ENCODE measurements at regions not wholly inside any gene's neighbourhood (a gene's known extent, or its start where the extent isn't known, plus 50 kb on each side); places are given as distances from the start of the nearest gene placed in this dataset.

DNA sequence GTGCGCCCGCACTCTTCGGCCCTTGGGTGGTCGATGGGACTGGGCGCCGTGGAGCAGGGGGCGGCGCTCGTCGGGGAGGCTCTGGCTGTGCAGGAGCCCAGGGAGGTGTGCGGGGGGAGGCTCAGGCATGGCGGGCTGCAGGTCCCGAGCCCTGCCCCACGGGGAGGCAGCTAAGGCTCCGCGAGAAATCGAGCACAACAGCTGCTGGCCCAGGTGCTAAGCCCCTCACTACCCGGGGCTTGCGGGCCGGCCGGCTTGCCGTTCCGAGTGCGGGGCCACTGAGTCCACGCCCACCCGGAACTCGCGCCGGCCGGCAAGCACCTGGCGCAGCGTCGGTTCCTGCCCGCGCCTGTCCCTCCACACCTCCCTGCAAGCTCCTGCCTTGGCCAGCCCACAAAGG lies 462.3 kb upstream of the JARID2 start:
- no peaks in the 10 kb centered on the region for H3K79me2 ChIP-seq (ENCODE audit: insufficient read depth, low read depth, low read length)
- intact Hi-C loops (cut with micrococcal nuclease; ENCODE audit: unreplicated experiment), result no loop called here
- ChIA-PET POLR2A (interaction anchor here (1.8 kb wide), 1 partner anchor 10 kb away, joined by 5 read pairs; no protein-coding TSS in a partner anchor), CTCF (ENCODE audit: unreplicated experiment) (no interaction called here)
- no peak overlapping the region for H3K4me3 ChIP-seq (ENCODE audit: low read depth, low read length, poor library complexity, severe bottlenecking)
- H3K9me2 ChIP-seq (ENCODE audit: insufficient read depth, low read length), result no peaks in the 10 kb centered on the region
- DNase-seq (ENCODE audit: low spot score), result no peak
- no TSS peak for BruUV-seq (replicated peaks)
- H3K4me1 ChIP-seq (ENCODE audit: insufficient read depth, low read length, poor library complexity, severe bottlenecking), result peaks cover 6% of the 10 kb centered on the region
- TF ChIP-seq, protein P1, sequence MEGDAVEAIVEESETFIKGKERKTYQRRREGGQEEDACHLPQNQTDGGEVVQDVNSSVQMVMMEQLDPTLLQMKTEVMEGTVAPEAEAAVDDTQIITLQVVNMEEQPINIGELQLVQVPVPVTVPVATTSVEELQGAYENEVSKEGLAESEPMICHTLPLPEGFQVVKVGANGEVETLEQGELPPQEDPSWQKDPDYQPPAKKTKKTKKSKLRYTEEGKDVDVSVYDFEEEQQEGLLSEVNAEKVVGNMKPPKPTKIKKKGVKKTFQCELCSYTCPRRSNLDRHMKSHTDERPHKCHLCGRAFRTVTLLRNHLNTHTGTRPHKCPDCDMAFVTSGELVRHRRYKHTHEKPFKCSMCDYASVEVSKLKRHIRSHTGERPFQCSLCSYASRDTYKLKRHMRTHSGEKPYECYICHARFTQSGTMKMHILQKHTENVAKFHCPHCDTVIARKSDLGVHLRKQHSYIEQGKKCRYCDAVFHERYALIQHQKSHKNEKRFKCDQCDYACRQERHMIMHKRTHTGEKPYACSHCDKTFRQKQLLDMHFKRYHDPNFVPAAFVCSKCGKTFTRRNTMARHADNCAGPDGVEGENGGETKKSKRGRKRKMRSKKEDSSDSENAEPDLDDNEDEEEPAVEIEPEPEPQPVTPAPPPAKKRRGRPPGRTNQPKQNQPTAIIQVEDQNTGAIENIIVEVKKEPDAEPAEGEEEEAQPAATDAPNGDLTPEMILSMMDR (conservative IDR thresholded peaks at IDR 0.05; ENCODE audit: low read length), result no peak
- TF ChIP-seq EZH2phosphoT487 (IDR thresholded peaks at IDR 0.05; ENCODE audit: borderline replicate concordance, low read depth, low read length), result no peak
- no peak overlapping the region for H2AFZ ChIP-seq (ENCODE audit: low read length)
- no peaks in the 10 kb centered on the region for H3K36me3 ChIP-seq (ENCODE audit: insufficient read depth, low read length)
- no peak overlapping the region for H3K27ac ChIP-seq (ENCODE audit: low read depth, low read length, poor library complexity, severe bottlenecking)
- no peaks in the 10 kb centered on the region for H3K9me3 ChIP-seq (ENCODE audit: low read length)
- H4K20me1 ChIP-seq (ENCODE audit: insufficient read depth, low read length), result no peaks in the 10 kb centered on the region
- H3K4me2 ChIP-seq (ENCODE audit: low read length), result no peak overlapping the region

DNA sequence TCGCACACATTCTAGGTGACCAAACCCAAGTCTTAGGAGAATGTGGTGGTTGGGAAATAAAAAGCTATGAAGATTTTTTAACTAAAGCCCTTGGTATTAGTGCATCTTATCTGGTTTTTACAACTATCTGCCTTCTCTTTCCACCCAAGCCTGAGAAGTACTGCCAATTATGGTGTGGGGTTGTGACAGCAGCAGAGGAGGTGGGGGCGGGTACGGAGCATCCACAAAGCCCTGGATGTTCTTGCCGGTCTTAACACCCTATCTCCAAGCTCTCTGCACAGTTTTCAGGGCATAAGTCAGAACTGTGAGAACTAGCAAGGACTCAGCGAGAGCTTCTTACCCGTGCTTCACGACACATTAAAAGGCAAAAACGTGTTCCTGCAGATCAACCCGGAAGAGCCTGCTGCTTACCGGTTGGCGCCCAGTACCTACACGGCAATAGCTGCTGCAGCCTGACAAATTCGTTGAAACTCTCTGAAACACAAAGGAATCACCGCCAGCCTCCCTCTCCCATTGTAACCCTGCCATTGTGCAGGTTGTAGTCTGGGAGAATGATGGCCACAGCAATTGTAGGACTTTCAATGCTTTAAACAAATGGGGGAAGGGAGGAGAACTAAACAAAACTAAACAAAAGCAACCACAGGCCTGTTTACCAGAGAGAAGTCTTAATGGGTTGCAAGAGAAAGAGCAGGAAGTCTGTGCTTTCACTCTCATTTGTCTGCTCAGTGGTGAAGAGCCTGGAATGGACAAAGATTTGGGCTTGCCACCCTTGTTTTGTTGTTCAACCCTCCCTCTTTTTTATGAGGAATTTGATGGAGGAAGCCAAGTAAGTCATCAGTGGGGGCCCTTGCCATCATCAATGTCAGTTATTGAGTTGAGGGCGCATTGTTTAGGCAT lies 461.0 kb upstream of the JARID2 start:
- no peak overlapping the region for H2AFZ ChIP-seq (ENCODE audit: low read length)
- H3K27ac ChIP-seq (ENCODE audit: low read depth, low read length, poor library complexity, severe bottlenecking), result no peak overlapping the region
- H3K79me2 ChIP-seq (ENCODE audit: insufficient read depth, low read depth, low read length), result no peaks in the 10 kb centered on the region
- H3K9me3 ChIP-seq (ENCODE audit: low read length), result no peaks in the 10 kb centered on the region
- H3K4me2 ChIP-seq (ENCODE audit: low read length), result no peak overlapping the region
- BruUV-seq (replicated peaks), result no TSS peak
- TF ChIP-seq, protein P1 (conservative IDR thresholded peaks at IDR 0.05; ENCODE audit: low read length), result no peak
- no peak for TF ChIP-seq EZH2phosphoT487 (IDR thresholded peaks at IDR 0.05; ENCODE audit: borderline replicate concordance, low read depth, low read length)
- H3K36me3 ChIP-seq (ENCODE audit: insufficient read depth, low read length), result no peaks in the 10 kb centered on the region
- H3K4me3 ChIP-seq (ENCODE audit: low read depth, low read length, poor library complexity, severe bottlenecking), result no peak overlapping the region
- H3K4me1 ChIP-seq (ENCODE audit: insufficient read depth, low read length, poor library complexity, severe bottlenecking), result peaks cover 13% of the 10 kb centered on the region
- no peaks in the 10 kb centered on the region for H4K20me1 ChIP-seq (ENCODE audit: insufficient read depth, low read length)
- intact Hi-C loops (cut with micrococcal nuclease; ENCODE audit: unreplicated experiment), result no loop called here
- no peak for DNase-seq (ENCODE audit: low spot score)
- no peaks in the 10 kb centered on the region for H3K9me2 ChIP-seq (ENCODE audit: insufficient read depth, low read length)
- ChIA-PET POLR2A (interaction anchor here (0.5 to 0.7 kb wide), 4 partner anchors 19 to 352 kb away, joined by 3 read pairs; no protein-coding TSS in a partner anchor), CTCF (ENCODE audit: unreplicated experiment) (no interaction called here)

DNA sequence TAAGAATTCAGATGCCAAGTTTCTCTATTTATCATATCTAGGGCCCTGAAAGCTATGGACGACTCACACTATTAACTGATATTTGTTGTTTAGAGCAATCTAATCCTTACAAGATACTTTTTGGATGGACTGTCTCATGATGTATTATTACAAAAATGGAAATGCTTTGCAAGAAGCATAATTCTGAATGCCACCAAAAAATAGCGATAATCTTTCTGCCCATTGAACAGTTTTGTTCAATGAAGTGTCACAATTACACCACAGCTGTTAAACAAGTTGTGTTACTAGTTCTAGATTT lies 460.4 kb upstream of the JARID2 start:
- ChIA-PET POLR2A (interaction anchor here (0.5 to 0.6 kb wide), 2 partner anchors 23 to 166 kb away, joined by 3 read pairs; no protein-coding TSS in a partner anchor), CTCF (ENCODE audit: unreplicated experiment) (no interaction called here)
- Histone ChIP-seq H3K9me3 (ENCODE audit: low read length) (no peaks in the 10 kb centered on the region), H3K36me3 (ENCODE audit: insufficient read depth, low read length) (no peaks in the 10 kb centered on the region), H3K4me3 (ENCODE audit: low read depth, low read length, poor library complexity, severe bottlenecking) (no peak overlapping the region), H3K4me2 (ENCODE audit: low read length) (no peak overlapping the region), H2AFZ (ENCODE audit: low read length) (no peak overlapping the region), H3K27ac (ENCODE audit: low read depth, low read length, poor library complexity, severe bottlenecking) (no peak overlapping the region), H3K79me2 (ENCODE audit: insufficient read depth, low read depth, low read length) (no peaks in the 10 kb centered on the region), H3K4me1 (ENCODE audit: insufficient read depth, low read length, poor library complexity, severe bottlenecking) (peaks cover 13% of the 10 kb centered on the region), H3K9me2 (ENCODE audit: insufficient read depth, low read length) (no peaks in the 10 kb centered on the region), H4K20me1 (ENCODE audit: insufficient read depth, low read length) (no peaks in the 10 kb centered on the region)
- no TSS peak for BruUV-seq (replicated peaks)
- intact Hi-C loops (cut with micrococcal nuclease; ENCODE audit: unreplicated experiment), result no loop called here
- no peak for DNase-seq (ENCODE audit: low spot score)
- TF ChIP-seq EZH2phosphoT487 (IDR thresholded peaks at IDR 0.05; ENCODE audit: borderline replicate concordance, low read depth, low read length), result no peak
- TF ChIP-seq, protein P1 (conservative IDR thresholded peaks at IDR 0.05; ENCODE audit: low read length), result no peak
